H9 (cell line): ENCODE measurements at regions not wholly inside any gene's neighbourhood (a gene's known extent, or its start where the extent isn't known, plus 50 kb on each side); places are given as distances from the start of the nearest gene placed in this dataset.

Source experiments
- DNase-seq: peaks from one replicate; pipeline ENCODE4 v3.0.0-alpha.2; 2017
- H2AFZ ChIP-seq: one replicate; pipeline ENCODE4 v1.6.1; 2013; ENCODE audit warnings: mild to moderate bottlenecking, low read length, control low read depth, moderate library complexity
- H2AK5ac ChIP-seq: 2 replicates; pipeline ENCODE4 v1.6.1; 2013; ENCODE audit warnings: low read length, control low read depth, mixed read lengths; ENCODE audit not compliant: insufficient read length
- H2BK120ac ChIP-seq: one replicate; pipeline ENCODE4 v1.6.1; 2013; ENCODE audit warnings: low read depth, mild to moderate bottlenecking, low read length, control low read depth, inconsistent platforms; ENCODE audit not compliant: poor library complexity, severe bottlenecking
- H2BK12ac ChIP-seq: 2 replicates; pipeline ENCODE4 v1.6.1; 2013; ENCODE audit warnings: low read length, control low read depth, mixed read lengths, low read depth; ENCODE audit not compliant: insufficient read length
- H2BK15ac ChIP-seq: 2 replicates; pipeline ENCODE4 v1.6.1; 2013; ENCODE audit warnings: low read depth, low read length, control low read depth
- H2BK20ac ChIP-seq: one replicate; pipeline ENCODE4 v1.6.1; 2013; ENCODE audit warnings: low read depth, mild to moderate bottlenecking, low read length, control low read depth, inconsistent platforms; ENCODE audit not compliant: poor library complexity, severe bottlenecking
- H2BK5ac ChIP-seq: 2 replicates; pipeline ENCODE4 v1.6.1; 2013; ENCODE audit warnings: low read length, control low read depth, mixed read lengths; ENCODE audit not compliant: insufficient read length
- H3K14ac ChIP-seq: 2 replicates; pipeline ENCODE4 v1.6.1; 2013; ENCODE audit warnings: low read length, control low read depth; ENCODE audit not compliant: insufficient read depth
- H3K18ac ChIP-seq: 2 replicates; pipeline ENCODE4 v1.6.1; 2013; ENCODE audit warnings: low read depth, mild to moderate bottlenecking, mixed read lengths, low read length, control low read depth; ENCODE audit not compliant: insufficient read length
- H3K23ac ChIP-seq: 2 replicates; pipeline ENCODE4 v1.6.1; 2013; ENCODE audit warnings: low read length, control low read depth, mixed read lengths, low read depth; ENCODE audit not compliant: insufficient read length
- H3K23me2 ChIP-seq: 2 replicates; pipeline ENCODE4 v1.6.1; 2013; ENCODE audit warnings: low read depth, mild to moderate bottlenecking, mixed read lengths, low read length, control low read depth; ENCODE audit not compliant: insufficient read length, poor library complexity, severe bottlenecking
- H3K27ac ChIP-seq: 2 replicates; pipeline ENCODE4 v1.5.1; 2013; ENCODE audit warnings: low read length, control low read depth, mixed read lengths, low read depth; ENCODE audit not compliant: insufficient read length
- H3K27me3 ChIP-seq: 2 replicates; pipeline ENCODE4 v1.6.1; 2013; ENCODE audit warnings: low read length, control low read depth, inconsistent platforms; ENCODE audit not compliant: insufficient read depth
- H3K4ac ChIP-seq: 2 replicates; pipeline ENCODE4 v1.6.1; 2013; ENCODE audit warnings: low read depth, mild to moderate bottlenecking, control low read depth, inconsistent platforms, low read length, moderate library complexity
- H3K4me1 ChIP-seq: 2 replicates; pipeline ENCODE4 v1.6.1; 2013; ENCODE audit warnings: low read length, control low read depth, inconsistent platforms; ENCODE audit not compliant: insufficient read depth
- H3K4me2 ChIP-seq: 2 replicates; pipeline ENCODE4 v1.6.1; 2013; ENCODE audit warnings: low read length, control low read depth, mixed read lengths; ENCODE audit not compliant: insufficient read length, insufficient read depth
- H3K56ac ChIP-seq: 2 replicates; pipeline ENCODE4 v1.6.1; 2013; ENCODE audit warnings: low read depth, mild to moderate bottlenecking, mixed read lengths, low read length, control low read depth; ENCODE audit not compliant: insufficient read length
- H3K79me1 ChIP-seq: 2 replicates; pipeline ENCODE4 v1.6.1; 2013; ENCODE audit warnings: low read depth, mild to moderate bottlenecking, moderate library complexity, low read length, control low read depth, inconsistent platforms; ENCODE audit not compliant: insufficient read depth, poor library complexity, severe bottlenecking
- H3K79me2 ChIP-seq: 2 replicates; pipeline ENCODE4 v1.6.1; 2013; ENCODE audit warnings: low read length, control low read depth, inconsistent platforms; ENCODE audit not compliant: insufficient read depth
- H3K9ac ChIP-seq: 2 replicates; pipeline ENCODE4 v1.6.1; 2013; ENCODE audit warnings: low read length, control low read depth, mixed read lengths; ENCODE audit not compliant: insufficient read length; ENCODE audit errors: extremely low read depth
- H3K9me3 ChIP-seq: one replicate; pipeline ENCODE4 v1.6.1; 2013; ENCODE audit warnings: low read depth, low read length, inconsistent platforms; ENCODE audit not compliant: control insufficient read depth
- H3T11ph ChIP-seq: one replicate; pipeline ENCODE4 v1.6.1; 2013; ENCODE audit warnings: mild to moderate bottlenecking, low read length, control low read depth, inconsistent platforms
- H4K20me1 ChIP-seq: one replicate; pipeline ENCODE4 v1.6.1; 2013; ENCODE audit not compliant: control insufficient read depth, insufficient read length, insufficient read depth
- H4K5ac ChIP-seq: 2 replicates; pipeline ENCODE4 v1.6.1; 2013; ENCODE audit warnings: low read depth, mild to moderate bottlenecking, mixed read lengths, low read length, control low read depth; ENCODE audit not compliant: insufficient read length
- H4K8ac ChIP-seq: replicated peaks from 2 replicates; pipeline ENCODE4 v1.6.1; 2013; ENCODE audit warnings: low read length, control low read depth, mixed read lengths, low read depth; ENCODE audit not compliant: insufficient read length
- H4K91ac ChIP-seq: 2 replicates; pipeline ENCODE4 v1.6.1; 2013; ENCODE audit warnings: low read depth, mild to moderate bottlenecking, moderate library complexity, mixed read lengths, low read length, control low read depth; ENCODE audit not compliant: insufficient read length
- H3K27ac Mint-ChIP-seq, 3 experiments: 2 replicates in 2 of 3; 3 replicates in 1 of 3; pipeline ENCODE4 v1.8.0; 2020 to 2021; ENCODE audit warnings: mixed read lengths in 3 of 3, mild to moderate bottlenecking in 1 of 3, moderate library complexity in 1 of 3
- H3K27me3 Mint-ChIP-seq: 2 replicates; pipeline ENCODE4 v1.8.0; 2021; ENCODE audit warnings: low read depth, mild to moderate bottlenecking, moderate library complexity, mixed read lengths
- H3K36me3 Mint-ChIP-seq, 3 experiments: 2 replicates in 2 of 3; 3 replicates in 1 of 3; pipeline ENCODE4 v1.8.0; 2020 to 2021; ENCODE audit warnings: low read depth in 3 of 3, mixed read lengths in 3 of 3; ENCODE audit not compliant: insufficient read depth in 1 of 3
- H3K4me1 Mint-ChIP-seq, 2 experiments: 2 replicates each; pipeline ENCODE4 v1.8.0; 2020; ENCODE audit warnings: mixed read lengths in 2 of 2
- H3K4me3 Mint-ChIP-seq, 2 experiments: 2 replicates in 1 of 2; 3 replicates in 1 of 2; pipeline ENCODE4 v1.8.0; 2020 to 2021; ENCODE audit warnings: mild to moderate bottlenecking in 2 of 2, mixed read lengths in 2 of 2, moderate library complexity in 1 of 2
- H3K9me3 Mint-ChIP-seq, 2 experiments: 2 replicates in 1 of 2; 3 replicates in 1 of 2; pipeline ENCODE4 v1.8.0; 2020; ENCODE audit warnings: mild to moderate bottlenecking in 2 of 2, mixed read lengths in 2 of 2, moderate library complexity in 1 of 2
- WGBS: extraction: QIAGEN DNeasy Blood & Tissue Kit; methylation state at CpG from one replicate; pipeline ENCODE4 v1.1.7; 2013; ENCODE audit warnings: missing lambda C conversion rate, low lambda C conversion rate, mixed read lengths; ENCODE audit not compliant: insufficient read length; ENCODE audit errors: extremely low coverage; 5-methylcytosine and 5-hydroxymethylcytosine counted together
- TF ChIP-seq, protein P1 (sequence below): fragments of 200-600 bp; sonication (generic); conservative IDR thresholded peaks from 3 replicates; pipeline ENCODE4 v1.8.0; 2021; ENCODE audit warnings: antibody characterized with exemption, mild to moderate bottlenecking

DNA sequence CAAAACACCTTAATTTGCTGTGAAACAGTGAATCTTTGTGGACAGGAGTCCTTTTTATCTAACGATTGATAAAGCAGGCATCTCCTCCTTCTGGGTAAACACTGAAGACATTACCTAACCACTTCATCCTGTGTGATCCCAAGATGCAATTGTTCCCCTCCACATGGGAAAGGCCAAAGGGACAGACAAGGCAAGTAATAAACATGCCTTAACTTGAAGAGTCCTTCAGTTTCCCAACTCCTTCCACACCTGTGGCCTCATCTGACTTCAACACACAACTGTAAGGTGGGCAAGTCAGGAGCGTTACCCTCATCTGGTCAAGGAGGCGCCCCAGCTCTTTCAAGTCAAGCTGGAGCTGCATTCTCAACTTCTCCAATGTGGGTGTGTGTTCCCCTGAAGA, 278.6 kb downstream of the ABCC12 start:
- no CpG with 5 or more reads among the region's 3 CpGs for WGBS
- Mint-ChIP-seq H3K9me3 (no peaks in the 10 kb centered on the region; a peak in 2 of 5 replicates), H3K27me3 (no peaks in the 10 kb centered on the region), H3K4me3 (no peak overlapping the region), H3K27ac (no peak overlapping the region; a peak in 1 of 7 replicates), H3K36me3 (peaks cover 0 to 2% (median 0%) of the 10 kb centered on the region in 3 experiments; a peak in 1 of 7 replicates), H3K4me1 (peaks cover 7 to 18% of the 10 kb centered on the region in 2 experiments; a peak in 3 of 4 replicates)
- Histone ChIP-seq H2BK120ac (no peak overlapping the region), H2BK5ac (no peak overlapping the region), H3K18ac (no peak overlapping the region), H2BK15ac (no peak overlapping the region), H3K9ac (no peak overlapping the region), H3K79me1 (no peaks in the 10 kb centered on the region), H3K4me2 (no peak overlapping the region), H3K4ac (no peak overlapping the region), H3K4me1 (no peaks in the 10 kb centered on the region), H3K27ac (no peak overlapping the region), H3K56ac (no peak overlapping the region), H3K14ac (no peak overlapping the region), H4K20me1 (no peaks in the 10 kb centered on the region), H3T11ph (no peak overlapping the region), H2AFZ (no peak overlapping the region), H2BK20ac (no peak overlapping the region), H3K27me3 (no peaks in the 10 kb centered on the region), H3K79me2 (no peaks in the 10 kb centered on the region), H4K5ac (no peak overlapping the region), H3K23me2 (no peaks in the 10 kb centered on the region), H2BK12ac (no peak overlapping the region), H4K91ac (no peak overlapping the region), H3K9me3 (no peaks in the 10 kb centered on the region), H2AK5ac (no peak overlapping the region), H4K8ac (no peak overlapping the region), H3K23ac (no peak overlapping the region)
- DNase-seq: no peak
- TF ChIP-seq, protein P1, sequence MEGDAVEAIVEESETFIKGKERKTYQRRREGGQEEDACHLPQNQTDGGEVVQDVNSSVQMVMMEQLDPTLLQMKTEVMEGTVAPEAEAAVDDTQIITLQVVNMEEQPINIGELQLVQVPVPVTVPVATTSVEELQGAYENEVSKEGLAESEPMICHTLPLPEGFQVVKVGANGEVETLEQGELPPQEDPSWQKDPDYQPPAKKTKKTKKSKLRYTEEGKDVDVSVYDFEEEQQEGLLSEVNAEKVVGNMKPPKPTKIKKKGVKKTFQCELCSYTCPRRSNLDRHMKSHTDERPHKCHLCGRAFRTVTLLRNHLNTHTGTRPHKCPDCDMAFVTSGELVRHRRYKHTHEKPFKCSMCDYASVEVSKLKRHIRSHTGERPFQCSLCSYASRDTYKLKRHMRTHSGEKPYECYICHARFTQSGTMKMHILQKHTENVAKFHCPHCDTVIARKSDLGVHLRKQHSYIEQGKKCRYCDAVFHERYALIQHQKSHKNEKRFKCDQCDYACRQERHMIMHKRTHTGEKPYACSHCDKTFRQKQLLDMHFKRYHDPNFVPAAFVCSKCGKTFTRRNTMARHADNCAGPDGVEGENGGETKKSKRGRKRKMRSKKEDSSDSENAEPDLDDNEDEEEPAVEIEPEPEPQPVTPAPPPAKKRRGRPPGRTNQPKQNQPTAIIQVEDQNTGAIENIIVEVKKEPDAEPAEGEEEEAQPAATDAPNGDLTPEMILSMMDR: no peak
